ENCODE measurements at regions not wholly inside any gene's neighbourhood (a gene's known extent, or its start where the extent isn't known, plus 50 kb on each side); places are given as distances from the start of the nearest gene placed in this dataset.

GRCh38 chr16:64590513-64590912 lies 531.4 kb downstream of the CDH11 start:
- Histone ChIP-seq H3K9me3 (ENCODE audit: low read depth) (no peaks in the 10 kb centered on the region), H3K27me3 (no peaks in the 10 kb centered on the region), H3K9me2 (replicated peaks; ENCODE audit: insufficient read depth) (no peaks in the 10 kb centered on the region), H3K27ac (peak overlapping the region; percentile 3), H3K4me3 (no peak overlapping the region), H4K20me1 (ENCODE audit: insufficient read depth, poor library complexity, severe bottlenecking) (no peaks in the 10 kb centered on the region), H3K4me1 (ENCODE audit: insufficient read depth) (no peaks in the 10 kb centered on the region), H3K4me2 (no peak overlapping the region), H3K79me2 (no peaks in the 10 kb centered on the region), H3K36me3 (replicated peaks; ENCODE audit: insufficient read depth, low read depth) (no peaks in the 10 kb centered on the region), H2AFZ (no peak overlapping the region)
- TF ChIP-seq CTCF (IDR thresholded peaks at IDR 0.05; ENCODE audit: poor library complexity) (no peak), EZH2phosphoT487 (IDR thresholded peaks at IDR 0.05; ENCODE audit: low read depth, severe bottlenecking, unreplicated experiment) (no peak), EZH2 (IDR thresholded peaks at IDR 0.05; ENCODE audit: borderline replicate concordance) (no peak)
- no peak for DNase-seq (ENCODE audit: low spot score)

- Histone ChIP-seq H3K9me3 (ENCODE audit: low read depth) (no peaks in the 10 kb centered on the region), H3K4me2 (no peak overlapping the region), H2AFZ (no peak overlapping the region), H3K79me2 (no peaks in the 10 kb centered on the region), H3K9me2 (replicated peaks; ENCODE audit: insufficient read depth) (no peaks in the 10 kb centered on the region), H3K4me1 (ENCODE audit: insufficient read depth) (no peaks in the 10 kb centered on the region), H3K27me3 (no peaks in the 10 kb centered on the region), H4K20me1 (ENCODE audit: insufficient read depth, poor library complexity, severe bottlenecking) (no peaks in the 10 kb centered on the region), H3K4me3 (no peak overlapping the region), H3K27ac (no peak overlapping the region), H3K36me3 (replicated peaks; ENCODE audit: insufficient read depth, low read depth) (no peaks in the 10 kb centered on the region)
- no peak for DNase-seq (ENCODE audit: low spot score)
- TF ChIP-seq EZH2 (IDR thresholded peaks at IDR 0.05; ENCODE audit: borderline replicate concordance) (no peak), CTCF (IDR thresholded peaks at IDR 0.05; ENCODE audit: poor library complexity) (no peak), EZH2phosphoT487 (IDR thresholded peaks at IDR 0.05; ENCODE audit: low read depth, severe bottlenecking, unreplicated experiment) (no peak)
- 83% methylated on average over 5 of the region's 5 CpGs for WGBS (ENCODE audit: low lambda C conversion rate, missing lambda C conversion rate)
These were observed 532.0 kb downstream of the CDH11 start for GRCh38 chr16:64589836-64590235.

GRCh38 chr16:64586781-64587180 lies 535.1 kb downstream of the CDH11 start:
- H3K4me2 ChIP-seq = no peak overlapping the region
- no peaks in the 10 kb centered on the region for H3K27me3 ChIP-seq
- H3K4me3 ChIP-seq = no peak overlapping the region
- no peaks in the 10 kb centered on the region for H4K20me1 ChIP-seq (ENCODE audit: insufficient read depth, poor library complexity, severe bottlenecking)
- no peaks in the 10 kb centered on the region for H3K9me3 ChIP-seq (ENCODE audit: low read depth)
- no peak overlapping the region for H3K27ac ChIP-seq
- H3K4me1 ChIP-seq (ENCODE audit: insufficient read depth) = no peaks in the 10 kb centered on the region
- TF ChIP-seq CTCF (IDR thresholded peaks at IDR 0.05; ENCODE audit: poor library complexity) (no peak), EZH2phosphoT487 (IDR thresholded peaks at IDR 0.05; ENCODE audit: low read depth, severe bottlenecking, unreplicated experiment) (no peak), EZH2 (IDR thresholded peaks at IDR 0.05; ENCODE audit: borderline replicate concordance) (no peak)
- WGBS (ENCODE audit: low lambda C conversion rate, missing lambda C conversion rate) = 42% methylated on average over 3 of the region's 3 CpGs
- H3K9me2 ChIP-seq (replicated peaks; ENCODE audit: insufficient read depth) = no peaks in the 10 kb centered on the region
- no peaks in the 10 kb centered on the region for H3K79me2 ChIP-seq
- H3K36me3 ChIP-seq (replicated peaks; ENCODE audit: insufficient read depth, low read depth) = no peaks in the 10 kb centered on the region
- H2AFZ ChIP-seq = no peak overlapping the region
- no peak for DNase-seq (ENCODE audit: low spot score)

GRCh38 chr16:64585367-64585766 lies 536.5 kb downstream of the CDH11 start:
- no peaks in the 10 kb centered on the region for H3K79me2 ChIP-seq
- no peaks in the 10 kb centered on the region for H3K27me3 ChIP-seq
- no peak overlapping the region for H3K27ac ChIP-seq
- TF ChIP-seq EZH2phosphoT487 (IDR thresholded peaks at IDR 0.05; ENCODE audit: low read depth, severe bottlenecking, unreplicated experiment) = no peak
- TF ChIP-seq CTCF (IDR thresholded peaks at IDR 0.05; ENCODE audit: poor library complexity) = no peak
- no peak for TF ChIP-seq EZH2 (IDR thresholded peaks at IDR 0.05; ENCODE audit: borderline replicate concordance)
- no peaks in the 10 kb centered on the region for H4K20me1 ChIP-seq (ENCODE audit: insufficient read depth, poor library complexity, severe bottlenecking)
- no peaks in the 10 kb centered on the region for H3K36me3 ChIP-seq (replicated peaks; ENCODE audit: insufficient read depth, low read depth)
- H3K9me2 ChIP-seq (replicated peaks; ENCODE audit: insufficient read depth) = no peaks in the 10 kb centered on the region
- H3K4me2 ChIP-seq = no peak overlapping the region
- no peak overlapping the region for H3K4me3 ChIP-seq
- no peaks in the 10 kb centered on the region for H3K4me1 ChIP-seq (ENCODE audit: insufficient read depth)
- H2AFZ ChIP-seq = no peak overlapping the region
- no peaks in the 10 kb centered on the region for H3K9me3 ChIP-seq (ENCODE audit: low read depth)
- no peak for DNase-seq (ENCODE audit: low spot score)
